ENCODE measurements at regions not wholly inside any gene's neighbourhood (a gene's known extent, or its start where the extent isn't known, plus 50 kb on each side); places are given as distances from the start of the nearest gene placed in this dataset.

DNA sequence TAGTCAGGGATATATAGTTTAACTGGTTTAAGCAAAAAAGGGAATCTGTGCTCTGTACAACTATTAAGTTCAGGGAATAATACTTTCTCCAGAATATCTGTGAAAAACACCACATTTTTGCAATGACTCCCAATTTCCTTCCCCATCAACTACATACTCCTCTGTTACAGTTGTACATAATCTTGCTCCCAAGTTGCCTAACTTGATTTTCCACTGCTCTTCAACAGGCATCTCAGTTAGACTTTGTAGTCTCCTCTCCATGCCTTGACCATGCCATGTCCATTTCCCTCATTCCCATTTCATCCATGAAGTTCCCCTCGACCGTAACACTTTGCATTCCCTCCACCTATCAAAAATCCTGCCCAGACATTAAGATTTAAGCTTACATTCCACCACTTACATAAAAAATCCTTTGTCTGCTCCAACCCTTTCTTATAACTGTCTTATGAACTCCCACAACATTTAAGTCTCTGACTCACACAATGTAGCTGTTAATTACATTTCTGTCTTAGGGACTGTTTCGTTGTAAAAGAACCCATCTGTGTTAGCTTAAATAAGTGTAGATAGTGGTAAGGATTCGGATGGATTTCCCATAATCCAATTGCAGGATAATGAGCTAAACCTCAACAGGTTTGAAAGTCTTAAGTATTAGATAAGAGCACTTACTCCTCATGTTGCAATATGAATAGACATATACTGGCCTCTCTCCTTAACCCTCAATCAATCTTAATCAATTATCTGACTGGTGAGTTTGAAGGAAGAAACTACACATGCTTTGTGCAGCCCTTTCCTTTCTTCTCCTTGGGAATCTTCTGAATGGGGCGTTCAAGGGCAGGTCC, 156.5 kb downstream of the PAWR start:
- DNase-seq, result no peak

DNA sequence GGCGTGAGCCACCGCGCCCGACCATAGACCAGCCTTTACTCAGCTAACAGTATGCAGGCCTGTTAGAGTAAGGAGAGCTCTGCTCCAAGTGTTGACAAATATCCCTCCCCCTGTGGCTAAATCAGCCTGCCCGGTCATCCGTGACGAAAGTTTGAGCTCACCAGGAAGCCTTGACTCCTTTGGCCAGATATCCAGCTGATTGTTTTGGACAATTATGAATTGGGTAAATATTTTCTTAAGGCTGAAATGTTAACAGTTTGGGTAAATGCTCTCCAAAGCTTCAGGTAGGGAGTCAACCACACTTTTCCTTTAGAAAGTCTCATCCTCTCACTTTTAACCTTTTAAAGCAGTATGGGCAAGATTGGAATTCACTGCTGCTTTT, 157.9 kb downstream of the PAWR start:
- no peak for DNase-seq

DNA sequence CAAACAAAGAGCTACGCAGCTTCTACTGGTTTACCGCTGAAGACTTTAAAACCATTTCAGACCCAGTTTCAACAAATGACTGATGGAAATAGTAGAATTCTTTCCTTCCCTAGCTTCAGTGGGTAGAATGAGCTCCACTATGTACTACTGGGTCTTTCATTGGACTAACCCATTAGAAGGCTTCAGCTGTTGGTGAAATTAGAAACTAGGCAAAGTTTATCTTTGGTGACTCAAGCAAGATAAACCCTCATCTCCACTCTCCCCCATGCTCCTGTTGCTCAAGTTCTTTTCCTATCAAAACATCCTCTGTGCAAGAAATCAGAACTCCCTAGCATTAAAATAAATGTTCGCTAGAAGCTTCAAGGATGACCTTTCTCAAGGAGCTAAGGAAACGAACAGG, 159.2 kb downstream of the PAWR start:
- DNase-seq, result no peak

DNA sequence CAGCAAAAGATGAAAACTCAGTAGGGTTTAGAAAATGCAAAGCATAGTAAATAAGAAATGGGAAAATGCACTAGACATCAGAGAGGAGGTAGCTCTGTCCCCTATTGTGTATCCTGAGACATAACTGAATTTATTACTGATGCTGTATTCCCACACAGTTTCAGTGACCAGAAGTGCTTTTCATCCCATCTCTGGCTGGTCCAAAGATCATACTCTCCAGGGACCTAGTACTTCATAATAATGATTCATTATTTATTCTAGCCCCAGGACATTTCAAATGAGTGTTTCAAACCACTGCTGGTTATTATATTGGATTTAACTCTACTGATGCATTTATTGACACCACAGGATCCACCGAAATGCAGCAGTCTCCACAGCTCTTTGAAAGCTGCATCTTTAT, 163.3 kb downstream of the PAWR start:
- DNase-seq, result no peak

DNA sequence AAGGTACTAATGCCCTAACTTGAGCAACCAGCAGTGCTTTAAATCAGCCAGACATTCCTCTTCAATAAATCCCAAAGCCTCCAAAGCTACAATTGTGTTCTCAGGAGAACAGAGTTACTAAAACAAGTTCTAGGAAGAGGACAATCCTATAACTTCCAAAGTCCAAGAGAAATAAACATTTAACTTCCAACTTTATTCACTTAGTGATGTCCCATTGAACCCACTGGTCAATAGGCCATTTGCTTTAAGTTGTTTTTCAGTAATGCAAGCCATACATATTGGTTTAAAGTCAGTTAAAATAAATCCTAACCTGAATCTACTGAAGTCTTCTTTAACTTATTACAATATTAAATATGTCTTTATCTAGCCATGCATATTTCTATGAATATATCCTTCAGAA, 165.4 kb downstream of the PAWR start:
- no peak for DNase-seq

DNA sequence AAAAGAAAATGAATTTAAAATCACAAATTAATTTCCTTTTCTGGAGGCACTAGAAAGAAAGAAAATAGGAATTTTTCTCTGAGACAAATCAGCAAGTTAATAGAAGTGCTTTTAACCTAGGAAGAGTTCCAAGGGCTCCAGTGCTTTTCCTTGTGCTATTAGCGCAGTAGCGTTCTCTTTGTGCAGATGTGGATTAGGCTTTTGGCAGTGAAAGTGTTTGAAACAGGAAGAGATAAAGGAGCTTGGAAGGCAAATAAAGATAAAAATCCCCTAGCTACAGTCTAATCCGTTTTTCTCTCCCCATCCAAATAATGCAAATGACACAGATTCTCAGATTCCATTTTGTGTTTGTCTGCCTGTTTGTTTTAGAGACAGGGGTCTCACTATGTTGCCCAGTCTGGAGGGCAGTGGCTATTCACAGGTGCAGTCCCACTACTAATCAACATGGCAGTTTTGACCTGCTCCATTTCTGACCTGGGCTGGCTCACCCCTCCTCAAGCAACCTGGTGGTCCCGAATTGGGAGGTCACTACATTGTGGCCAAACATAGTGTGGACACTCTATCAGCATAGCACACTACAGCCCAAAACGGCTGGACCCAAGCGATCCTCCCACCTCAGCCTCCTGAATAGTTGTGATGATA, 166.1 kb downstream of the PAWR start:
- DNase-seq, result no peak

DNA sequence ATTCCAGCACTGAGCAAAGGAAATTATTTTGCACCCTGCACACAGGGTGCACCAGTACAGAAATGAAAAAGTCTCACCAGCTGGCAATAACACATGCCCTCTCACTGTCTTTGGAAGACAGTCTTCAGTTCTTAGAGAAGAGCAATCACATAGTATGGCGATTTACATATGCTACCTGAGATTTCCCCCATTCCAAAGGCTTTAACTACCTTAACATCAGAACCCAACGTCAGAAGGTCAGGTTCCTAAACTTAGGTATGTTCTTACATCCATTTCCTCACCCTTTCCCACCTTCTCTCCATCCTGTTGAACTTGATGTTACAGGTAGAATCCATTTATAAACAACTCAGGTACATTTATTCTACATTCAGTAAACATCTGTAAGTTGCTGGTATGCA, 167.8 kb downstream of the PAWR start:
- DNase-seq, result no peak

DNA sequence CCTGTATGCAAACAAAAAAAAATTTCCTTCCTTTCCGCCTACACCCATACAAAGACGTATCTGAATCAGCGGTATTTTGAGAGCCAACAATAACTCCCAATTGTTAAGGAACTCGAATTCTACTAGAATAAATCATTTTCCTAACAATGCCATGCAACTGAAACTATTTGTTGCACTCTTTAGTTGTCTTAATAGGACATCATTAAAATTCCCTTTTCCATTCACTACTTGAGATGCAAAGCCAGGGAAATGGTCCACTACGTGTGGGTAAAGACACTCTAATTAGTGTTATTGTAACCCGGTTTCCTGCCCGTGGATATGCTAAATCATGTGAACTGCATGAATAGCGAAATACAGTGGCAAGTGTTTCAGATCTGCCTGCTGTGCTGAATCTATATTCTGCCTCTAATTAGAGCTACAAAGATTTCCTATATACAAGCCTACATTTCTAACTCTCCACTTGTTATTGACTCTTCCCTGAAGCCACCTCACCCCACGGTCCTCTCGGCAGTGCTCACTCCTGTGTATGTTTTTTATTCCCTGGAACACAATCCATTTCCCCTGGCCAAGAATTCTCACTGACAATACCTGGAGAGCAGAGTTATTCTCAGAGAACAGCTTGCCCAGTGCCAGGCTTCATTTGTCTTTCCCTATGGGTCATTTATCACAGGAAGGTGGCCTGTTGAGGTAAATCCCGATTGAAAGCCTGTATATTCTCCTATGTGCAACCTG, 168.3 kb downstream of the PAWR start:
- DNase-seq, result no peak

DNA sequence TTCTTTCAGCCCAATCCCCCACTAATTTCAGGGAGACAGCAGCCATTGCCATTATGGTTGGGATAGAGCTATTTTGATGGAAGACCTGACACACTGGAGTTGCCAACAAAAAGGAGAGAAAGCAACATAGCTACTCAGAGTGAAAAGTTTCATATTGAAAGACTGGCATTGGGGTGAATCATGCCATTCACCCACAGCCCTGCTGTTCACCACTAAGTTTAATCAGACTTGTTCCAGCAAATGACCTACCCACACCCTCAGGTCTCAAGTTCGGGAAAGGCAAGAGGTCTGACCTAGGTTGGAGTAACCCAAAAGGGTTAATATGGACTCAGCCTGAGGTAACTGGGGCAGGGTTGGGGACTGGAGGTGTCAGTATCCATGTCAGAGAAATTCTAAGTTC, 169.2 kb downstream of the PAWR start:
- DNase-seq, result no peak

DNA sequence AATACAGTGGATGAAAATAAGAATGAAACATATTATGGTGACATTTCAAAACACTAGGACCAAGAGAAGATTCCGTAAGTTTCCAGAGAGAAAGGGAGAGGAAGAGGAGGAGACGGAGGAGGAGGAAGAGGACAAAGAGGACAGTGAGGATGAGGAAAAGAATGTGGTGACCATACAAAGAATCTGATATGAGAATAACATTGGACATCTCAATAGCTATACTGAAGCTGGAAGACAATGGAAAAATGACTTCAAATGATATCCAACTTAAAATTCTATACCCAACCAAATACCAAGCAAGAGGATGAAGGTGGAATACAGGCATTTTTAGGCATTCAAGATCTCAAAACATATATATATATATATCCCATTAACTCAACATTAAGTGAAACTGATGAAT, 173.4 kb downstream of the PAWR start:
- DNase-seq, result no peak

DNA sequence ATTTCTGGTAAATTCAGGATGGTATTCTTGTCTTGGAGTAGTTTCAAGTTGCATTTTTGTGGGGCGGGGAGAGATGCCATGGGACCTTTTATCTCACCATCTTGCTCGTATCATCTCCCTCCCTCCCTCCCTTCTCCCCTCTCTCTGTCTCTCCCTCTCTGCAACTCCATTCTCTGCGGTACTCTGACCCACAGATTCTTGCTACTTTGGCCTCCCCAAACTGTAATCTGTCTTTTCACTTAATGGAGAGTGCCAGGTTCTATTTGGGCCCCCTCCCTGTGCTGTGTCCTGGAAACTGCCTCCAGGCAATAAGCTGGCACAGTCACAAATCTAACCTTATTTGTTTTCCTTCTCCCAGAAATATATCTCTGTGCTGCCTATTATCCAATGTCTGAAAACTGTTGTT, 175.2 kb downstream of the PAWR start:
- no peak for DNase-seq

DNA sequence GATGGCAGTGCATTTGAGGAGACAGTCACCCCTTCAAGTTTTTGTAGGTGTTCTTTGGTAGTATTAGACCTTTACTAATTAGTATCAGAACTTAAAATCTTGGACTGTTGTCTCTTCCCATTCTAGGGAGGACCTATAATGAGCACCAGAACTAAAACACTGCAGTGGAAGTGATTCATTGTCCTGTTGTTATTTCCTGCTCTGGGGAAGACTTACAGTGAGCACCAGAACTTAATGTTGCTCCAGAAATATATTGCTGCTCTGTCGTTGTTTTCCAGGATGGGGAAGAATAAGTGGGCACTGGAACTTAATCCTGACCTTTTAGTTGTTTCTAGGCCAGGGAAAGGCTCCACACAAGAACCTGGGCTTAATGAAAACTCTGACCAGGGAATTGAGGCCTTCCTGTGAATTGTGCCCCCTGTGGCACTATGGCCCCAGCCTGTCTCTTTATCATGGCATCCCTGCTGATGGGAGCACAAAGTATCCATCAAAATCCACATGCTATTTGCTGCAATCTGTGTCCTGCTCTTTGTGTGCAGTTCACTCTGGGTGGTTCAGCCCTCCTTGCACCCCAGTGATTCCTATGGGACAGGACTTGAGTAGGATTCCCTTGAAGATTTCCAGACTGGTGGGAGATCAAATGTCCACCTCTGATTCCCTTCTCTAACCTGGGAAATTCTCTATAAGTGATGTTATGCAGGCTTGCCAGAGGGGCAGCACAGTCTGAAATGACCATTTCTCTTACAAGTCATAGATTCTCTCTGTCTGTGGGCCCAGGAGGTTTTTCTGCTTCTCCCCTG, 175.8 kb downstream of the PAWR start:
- no peak for DNase-seq

DNA sequence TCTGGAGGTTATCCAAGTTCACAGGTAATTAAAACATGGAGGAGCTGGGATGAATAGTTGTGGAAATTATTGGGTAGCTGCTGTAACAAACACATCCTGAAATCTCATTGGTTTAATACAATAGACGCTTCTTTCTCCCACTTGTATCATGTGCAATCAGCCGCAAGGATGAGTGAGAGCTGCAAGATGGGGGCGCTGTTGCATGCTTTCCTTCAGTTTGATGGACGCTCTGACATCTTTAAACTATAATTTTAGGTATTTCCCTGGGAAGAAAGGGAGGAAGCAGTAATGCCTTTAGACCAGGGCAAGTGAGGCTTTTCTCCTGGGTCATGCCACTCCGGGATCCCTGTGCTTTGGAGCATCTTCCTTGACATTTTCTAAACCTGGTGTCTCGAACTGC, 178.7 kb downstream of the PAWR start:
- DNase-seq, result peak; percentile 80

DNA sequence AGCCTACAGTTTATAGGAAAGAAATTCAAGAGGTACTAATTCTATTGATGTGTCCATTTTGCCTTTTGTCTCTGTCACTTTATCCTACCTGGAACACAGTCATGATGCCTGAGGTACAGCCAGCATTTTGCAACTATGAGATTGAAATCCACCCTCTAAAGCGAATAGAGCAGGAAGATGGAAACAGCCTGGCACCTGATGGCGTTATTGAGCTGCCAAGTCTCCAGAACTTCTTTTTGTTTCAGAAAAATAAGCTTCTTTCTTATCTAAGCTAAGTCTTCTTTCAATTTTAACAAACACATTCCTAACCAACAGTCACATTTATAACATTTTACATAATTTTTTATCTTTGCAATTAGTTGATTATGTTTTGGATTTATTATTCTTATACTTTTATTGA, 182.1 kb downstream of the PAWR start:
- no peak for DNase-seq
